H1 (cell line): ENCODE measurements at regions not wholly inside any gene's neighbourhood (a gene's known extent, or its start where the extent isn't known, plus 50 kb on each side); places are given as distances from the start of the nearest gene placed in this dataset.

ENCODE experiments used
- CTCF ChIA-PET: fragments of 300-600 bp; sonication (Branson Sonifier 250); formaldehyde crosslinking; loops from one replicate; lab custom pipeline; 2021; ENCODE audit not compliant: partially characterized antibody; lab: Charles Lee
- POLR2A ChIA-PET: fragments of 300-600 bp; sonication (Branson Sonifier 250); formaldehyde crosslinking; loops from one replicate; lab custom pipeline; 2021; ENCODE audit warnings: inconsistent platforms; ENCODE audit not compliant: partially characterized antibody; lab: Charles Lee
- DNase-seq, 2 experiments: peaks; one replicate each; pipeline versions ENCODE4 v3.0.0 to v3.0.0-alpha.2; 2010 to 2022; ENCODE audit warnings: low spot score in 2 of 2, low read depth in 1 of 2, mixed read lengths in 1 of 2
- FAIRE-seq: peaks from 2 replicates; lab custom pipeline; 2011; peaks lifted over from hg19 to GRCh38; lab: Jason Lieb, UNC
- H2AFZ ChIP-seq: 2 replicates; pipeline ENCODE4 v1.8.1; 2012; ENCODE audit warnings: low read length, inconsistent platforms
- H2AK5ac ChIP-seq: 2 replicates; pipeline ENCODE4 v1.6.1; 2013; ENCODE audit warnings: low read depth, low read length
- H2BK120ac ChIP-seq: replicated peaks from 2 replicates; pipeline ENCODE3; 2013; ENCODE audit warnings: low read depth, low read length, inconsistent platforms
- H2BK12ac ChIP-seq: 2 replicates; pipeline ENCODE4 v1.6.1; 2013; ENCODE audit warnings: low read depth, low read length
- H2BK15ac ChIP-seq: 2 replicates; pipeline ENCODE4 v1.6.1; 2013; ENCODE audit warnings: low read length
- H2BK20ac ChIP-seq: 2 replicates; pipeline ENCODE4 v1.6.1; 2013; ENCODE audit warnings: low read length
- H2BK5ac ChIP-seq: 2 replicates; pipeline ENCODE4 v1.6.1; 2013; ENCODE audit warnings: low read depth, low read length
- H3K14ac ChIP-seq: 2 replicates; pipeline ENCODE4 v1.6.1; 2013; ENCODE audit warnings: inconsistent platforms; ENCODE audit not compliant: insufficient read length
- H3K18ac ChIP-seq: 2 replicates; pipeline ENCODE4 v1.6.1; 2013; ENCODE audit warnings: low read length; ENCODE audit errors: extremely low read depth
- H3K23ac ChIP-seq: 2 replicates; pipeline ENCODE4 v1.6.1; 2013; ENCODE audit warnings: inconsistent platforms; ENCODE audit not compliant: insufficient read length
- H3K23me2 ChIP-seq: 2 replicates; pipeline ENCODE4 v1.6.1; 2013; ENCODE audit warnings: low read depth, low read length
- H3K27ac ChIP-seq: 2 replicates; pipeline ENCODE4 v1.6.1; 2011; ENCODE audit warnings: low read depth, low read length, inconsistent platforms
- H3K27me3 ChIP-seq, 4 experiments: replicated peaks in 1 of 4; 1 replicate in 1 of 4; 2 replicates in 3 of 4; pipeline versions ENCODE4 v1.6.1 to v1.8.1; 2011 to 2013; ENCODE audit warnings: low read length in 3 of 4, mild to moderate bottlenecking in 3 of 4, inconsistent platforms in 2 of 4, mixed read lengths in 2 of 4, moderate library complexity in 1 of 4; ENCODE audit not compliant: control insufficient read depth in 3 of 4, insufficient read depth in 3 of 4; ENCODE audit errors: extremely low read depth in 1 of 4
- H3K36me3 ChIP-seq, 4 experiments: 2 replicates each; pipeline versions ENCODE4 v1.6.1 to v1.8.1; 2011 to 2013; ENCODE audit warnings: mild to moderate bottlenecking in 4 of 4, low read length in 3 of 4, moderate library complexity in 2 of 4, control low read depth in 1 of 4, inconsistent platforms in 1 of 4; ENCODE audit not compliant: insufficient read depth in 4 of 4, control insufficient read depth in 2 of 4
- H3K4ac ChIP-seq: replicated peaks from 2 replicates; pipeline ENCODE3; 2013; ENCODE audit warnings: low read length, low read depth, mixed read lengths, inconsistent platforms; ENCODE audit not compliant: insufficient read length
- H3K4me1 ChIP-seq, 4 experiments: replicated peaks in 1 of 4; 1 replicate in 1 of 4; 2 replicates in 3 of 4; pipeline versions ENCODE4 v1.6.1 to v1.8.1; 2011 to 2013; ENCODE audit warnings: low read length in 3 of 4, inconsistent platforms in 2 of 4, mixed read lengths in 1 of 4; ENCODE audit not compliant: insufficient read depth in 4 of 4, control insufficient read depth in 3 of 4
- H3K4me2 ChIP-seq, 2 experiments: 2 replicates each; pipeline versions ENCODE4 v1.6.1 to v1.8.1; 2011 to 2013; ENCODE audit warnings: low read depth in 2 of 2, low read length in 2 of 2, control low read depth in 1 of 2, inconsistent platforms in 1 of 2, mild to moderate bottlenecking in 1 of 2; ENCODE audit not compliant: insufficient read depth in 1 of 2
- H3K4me3 ChIP-seq, 4 experiments: fragments of 200-600, 300-600 bp in 1 of 4; sonication (generic), shearing (Covaris generic), sonication (Bioruptor Twin) in 1 of 4; 2 replicates each; pipeline versions ENCODE4 v1.5.1 to v1.8.1; 2011 to 2016; ENCODE audit warnings: low read length in 4 of 4, low read depth in 3 of 4, control low read depth in 2 of 4, inconsistent platforms in 2 of 4, mild to moderate bottlenecking in 2 of 4, mixed read lengths in 1 of 4, moderate library complexity in 1 of 4; ENCODE audit not compliant: insufficient read depth in 2 of 4; ENCODE audit errors: extremely low read depth in 1 of 4
- H3K56ac ChIP-seq: replicated peaks from 2 replicates; pipeline ENCODE3; 2013; ENCODE audit warnings: low read depth, mild to moderate bottlenecking, mixed read lengths, low read length, inconsistent platforms; ENCODE audit not compliant: insufficient read length
- H3K79me1 ChIP-seq: 2 replicates; pipeline ENCODE4 v1.6.1; 2013; ENCODE audit warnings: low read depth, low read length, control low read depth
- H3K79me2 ChIP-seq, 2 experiments: 2 replicates each; pipeline versions ENCODE4 v1.6.1 to v1.8.1; 2012 to 2013; ENCODE audit warnings: low read length in 2 of 2, mild to moderate bottlenecking in 2 of 2, inconsistent platforms in 1 of 2; ENCODE audit not compliant: insufficient read depth in 2 of 2, control insufficient read depth in 1 of 2
- H3K9ac ChIP-seq, 4 experiments: replicated peaks in 1 of 4; 1 replicate in 1 of 4; 2 replicates in 3 of 4; pipeline versions ENCODE4 v1.6.1 to v1.8.1; 2011 to 2013; ENCODE audit warnings: low read depth in 3 of 4, low read length in 3 of 4, control low read depth in 2 of 4, mild to moderate bottlenecking in 2 of 4, moderate library complexity in 2 of 4, inconsistent platforms in 1 of 4; ENCODE audit errors: extremely low read depth in 1 of 4
- H3K9me3 ChIP-seq, 2 experiments: 2 replicates each; pipeline versions ENCODE4 v1.6.1 to v1.8.1; 2012 to 2013; ENCODE audit warnings: mild to moderate bottlenecking in 2 of 2, moderate library complexity in 2 of 2, control low read depth in 1 of 2, inconsistent platforms in 1 of 2, low read depth in 1 of 2, low read length in 1 of 2, mixed read lengths in 1 of 2; ENCODE audit not compliant: insufficient read depth in 2 of 2
- H4K20me1 ChIP-seq, 2 experiments: replicated peaks in 1 of 2; 2 replicates each; pipeline versions ENCODE3 to v1.8.1; 2011 to 2013; ENCODE audit warnings: inconsistent platforms in 2 of 2, low read length in 2 of 2, mild to moderate bottlenecking in 1 of 2; ENCODE audit not compliant: insufficient read depth in 2 of 2, control insufficient read depth in 1 of 2
- H4K5ac ChIP-seq: 2 replicates; pipeline ENCODE4 v1.6.1; 2013; ENCODE audit warnings: low read length, low read depth, mixed read lengths, inconsistent platforms; ENCODE audit not compliant: insufficient read length
- H4K8ac ChIP-seq: 2 replicates; pipeline ENCODE4 v1.8.0; 2013; ENCODE audit warnings: mild to moderate bottlenecking, moderate library complexity, low read length, inconsistent platforms; ENCODE audit not compliant: insufficient read depth; ENCODE audit errors: extremely low read depth
- H4K91ac ChIP-seq: replicated peaks from 2 replicates; pipeline ENCODE3; 2013; ENCODE audit warnings: low read length, mixed read lengths, inconsistent platforms; ENCODE audit not compliant: insufficient read length
- ATF2 ChIP-seq: IDR thresholded peaks from 2 replicates; pipeline ENCODE4 v1.6.1; 2012; ENCODE audit warnings: low read length, inconsistent platforms
- CTBP2 ChIP-seq: IDR thresholded peaks from 2 replicates; pipeline ENCODE4 v1.7.0; 2011; ENCODE audit warnings: borderline replicate concordance, mild to moderate bottlenecking, moderate library complexity, mixed read lengths, low read length; ENCODE audit not compliant: insufficient read depth, insufficient read length
- CTCF ChIP-seq, 3 experiments: IDR thresholded peaks; 1 replicate in 2 of 3; 2 replicates in 1 of 3; pipeline versions ENCODE4 v1.5.1 to v1.6.1; 2011; ENCODE audit warnings: low read length in 3 of 3, mild to moderate bottlenecking in 3 of 3, inconsistent platforms in 2 of 3, low read depth in 1 of 3, moderate library complexity in 1 of 3; ENCODE audit not compliant: insufficient read depth in 1 of 3; ENCODE audit errors: control extremely low read depth in 1 of 3
- NRF1 ChIP-seq: IDR thresholded peaks from 2 replicates; pipeline ENCODE4 v1.6.1; 2011; ENCODE audit warnings: mild to moderate bottlenecking, low read depth, low read length, improper control_type of control experiment
- SP1 ChIP-seq: IDR thresholded peaks from 2 replicates; pipeline ENCODE4 v1.6.1; 2011; ENCODE audit warnings: low read depth, low read length
- TEAD4 ChIP-seq: IDR thresholded peaks from 2 replicates; pipeline ENCODE4 v1.6.1; 2012; ENCODE audit warnings: low read depth, low read length, inconsistent platforms, mixed read lengths
- WGBS, 2 experiments: shearing (Covaris generic) in 1 of 2; methylation state at CpG; one replicate each; pipeline versions ENCODE4 v1.1.6 to v1.1.7; 2013 to 2015; ENCODE audit warnings: low lambda C conversion rate in 2 of 2, mixed read lengths in 2 of 2, inconsistent platforms in 1 of 2, low coverage in 1 of 2, missing lambda C conversion rate in 1 of 2; ENCODE audit not compliant: insufficient replicate concordance in 2 of 2, insufficient coverage in 1 of 2, insufficient read length in 1 of 2; ENCODE audit errors: extremely low coverage in 1 of 2, missing lambda C conversion rate in 1 of 2; 5-methylcytosine and 5-hydroxymethylcytosine counted together

DNA sequence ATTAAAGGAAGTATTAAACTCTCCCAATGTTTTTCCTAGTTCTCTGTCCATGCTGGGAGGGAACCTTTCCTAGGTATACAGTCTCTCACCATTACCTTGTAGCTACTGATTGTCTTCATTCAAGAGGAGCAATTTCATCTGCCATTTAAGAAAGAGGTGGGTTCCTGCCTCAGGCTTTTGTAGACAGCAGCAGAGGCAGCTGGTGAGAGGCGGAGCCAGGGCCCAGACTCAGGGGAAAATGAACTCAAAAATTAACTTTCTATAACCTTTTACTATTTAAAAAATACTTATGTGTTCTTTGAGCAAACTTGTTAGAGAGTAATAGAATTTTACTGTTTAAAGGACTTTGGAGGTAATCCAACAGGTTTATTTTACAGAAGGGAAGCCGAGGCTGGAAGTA, 133.0 kb downstream of the SNX19 start:
- no peak overlapping the region for H2AK5ac ChIP-seq
- H4K5ac ChIP-seq, result no peak overlapping the region
- no peak overlapping the region for H2BK5ac ChIP-seq
- no peak overlapping the region for H3K4me2 ChIP-seq
- H3K27ac ChIP-seq, result no peak overlapping the region
- DNase-seq (peak in 1 of 2 experiments; percentile 32), FAIRE-seq (no peak)
- no peak overlapping the region for H2BK12ac ChIP-seq
- no peaks in the 10 kb centered on the region for H3K9me3 ChIP-seq
- no peak overlapping the region for H2BK20ac ChIP-seq
- no peak overlapping the region for H4K8ac ChIP-seq
- no peak overlapping the region for H3K14ac ChIP-seq
- H3K4me1 ChIP-seq, result peaks cover 0 to 7% (median 2%) of the 10 kb centered on the region in 4 experiments; a peak in 3 of 7 replicates
- H3K56ac ChIP-seq, result no peak overlapping the region
- no peaks in the 10 kb centered on the region for H3K23me2 ChIP-seq
- H3K23ac ChIP-seq, result no peak overlapping the region
- no peak overlapping the region for H2AFZ ChIP-seq
- ChIA-PET CTCF (interaction anchor here (0.6 to 1.3 kb wide), 5 partner anchors 20 to 1236 kb away, joined by 3 to 4 read pairs (median 3); no protein-coding TSS in a partner anchor), POLR2A (no interaction called here)
- no peak overlapping the region for H3K4ac ChIP-seq
- H3K18ac ChIP-seq, result no peak overlapping the region
- H3K4me3 ChIP-seq, result no peak overlapping the region
- WGBS, 2 experiments, result 87% methylated on average over 2 of the region's 2 CpGs; no CpG with 5 or more reads in 1 of the 2 experiments
- no peak overlapping the region for H2BK120ac ChIP-seq
- TF ChIP-seq CTBP2, result no peak
- no peak for TF ChIP-seq SP1
- no peak for TF ChIP-seq ATF2
- no peak for TF ChIP-seq NRF1
- no peak for TF ChIP-seq TEAD4
- no peak for TF ChIP-seq CTCF (IDR thresholded peaks at IDR 0.05; ENCODE audit: control extremely low read depth in 1 of 3, insufficient read depth in 1 of 3, low read depth in 1 of 3, low read length in 3 of 3)
- H3K36me3 ChIP-seq, result no peaks in the 10 kb centered on the region
- H4K91ac ChIP-seq, result no peak overlapping the region
- H3K79me1 ChIP-seq, result no peaks in the 10 kb centered on the region
- no peaks in the 10 kb centered on the region for H3K79me2 ChIP-seq
- no peaks in the 10 kb centered on the region for H4K20me1 ChIP-seq
- no peak overlapping the region for H3K9ac ChIP-seq
- H3K27me3 ChIP-seq, result no peaks in the 10 kb centered on the region
- H2BK15ac ChIP-seq, result no peak overlapping the region
